HCT116 (cell line): ENCODE measurements at regions not wholly inside any gene's neighbourhood (a gene's known extent, or its start where the extent isn't known, plus 50 kb on each side); places are given as distances from the start of the nearest gene placed in this dataset.
A peak's percentile ranks its signal among the peaks of the same experiment; 100 is the strongest.

Source experiments
- ATAC-seq: fragments of 200-7000 bp; cut with Tn5 transposase; 2 replicates; pipeline ENCODE4 v1.9.1; 2020; ENCODE audit warnings: mild to moderate bottlenecking, moderate library complexity
- BruUV-seq: library from RNA; stranded (reverse); fragments of 400-500 nt; replicated peaks from 2 replicates; lab custom pipeline; 2021; lab: Mats Ljungman, UMichigan
- CTCF ChIA-PET: fragments of 300-600 bp; sonication (Branson Sonifier 250); formaldehyde crosslinking; loops from one replicate; lab custom pipeline; 2021; ENCODE audit warnings: antibody characterized with exemption; lab: Charles Lee
- POLR2A ChIA-PET: fragments of 300-600, 350-600 bp; sonication (Branson Sonifier 250); formaldehyde crosslinking; loops from one replicate; lab custom pipeline; 2021; ENCODE audit warnings: antibody characterized with exemption; lab: Charles Lee
- RAD21 ChIA-PET, 2 experiments: fragments of 300-600 bp; sonication (Branson Sonifier 250); formaldehyde crosslinking; loops; one replicate each; lab custom pipeline; 2023; ENCODE audit warnings: low total read pairs in 2 of 2; ENCODE audit not compliant: uncharacterized antibody in 2 of 2, unreplicated experiment in 2 of 2, low non-redundant PET in 1 of 2; lab: Charles Lee
- DNase-seq: peaks from one replicate; pipeline ENCODE4 v3.0.0-alpha.2; 2010; ENCODE audit warnings: low read depth, low spot score
- H2AFZ ChIP-seq: fragments of 200-600 bp; shearing (Covaris generic), sonication (generic); 2 replicates; pipeline ENCODE4 v1.6.1; 2017; ENCODE audit warnings: low read depth, mixed run types, mixed read lengths, antibody characterized with exemption, low read length; ENCODE audit not compliant: poor library complexity, severe bottlenecking
- H3K27ac ChIP-seq: 2 replicates; pipeline ENCODE4 v1.5.1; 2012; ENCODE audit warnings: low read depth, low read length
- H3K27me3 ChIP-seq: fragments of 200-600 bp; sonication (generic); 2 replicates; pipeline ENCODE4 v1.6.1; 2016; ENCODE audit warnings: mixed run types, low read length, mixed read lengths; ENCODE audit not compliant: insufficient read depth
- H3K36me3 ChIP-seq, 2 experiments: fragments of 200-500 bp in 1 of 2; fragments of 200-600 bp in 1 of 2; sonication (Bioruptor generic) in 1 of 2; sonication (generic) in 1 of 2; 2 replicates each; pipeline versions ENCODE4 v1.5.1 to v1.6.1; 2014 to 2016; ENCODE audit warnings: low read length in 2 of 2, inconsistent platforms in 1 of 2, mixed read lengths in 1 of 2, mixed run types in 1 of 2; ENCODE audit not compliant: insufficient read depth in 2 of 2, control insufficient read depth in 1 of 2
- H3K4me1 ChIP-seq, 2 experiments: fragments of 200-600 bp in 1 of 2; sonication (generic) in 1 of 2; 2 replicates each; pipeline versions ENCODE4 v1.5.1 to v1.6.1; 2012 to 2017; ENCODE audit warnings: low read length in 2 of 2, inconsistent platforms in 1 of 2, mild to moderate bottlenecking in 1 of 2, mixed read lengths in 1 of 2, mixed run types in 1 of 2, moderate library complexity in 1 of 2; ENCODE audit not compliant: insufficient read depth in 2 of 2, control insufficient read depth in 1 of 2
- H3K4me2 ChIP-seq: fragments of 200-600 bp; sonication (generic); 2 replicates; pipeline ENCODE4 v1.6.1; 2017; ENCODE audit warnings: mixed run types, low read length, mixed read lengths
- H3K4me3 ChIP-seq, 2 experiments: fragments of 200-600 bp in 1 of 2; sonication (generic) in 1 of 2; replicated peaks in 1 of 2; 2 replicates each; pipeline ENCODE4 v1.5.1; 2011 to 2016; ENCODE audit warnings: low read length in 2 of 2, control low read depth in 1 of 2, low read depth in 1 of 2, mild to moderate bottlenecking in 1 of 2, mixed read lengths in 1 of 2, mixed run types in 1 of 2
- H3K79me2 ChIP-seq: fragments of 200-600 bp; sonication (generic); 2 replicates; pipeline ENCODE4 v1.6.1; 2017; ENCODE audit warnings: mild to moderate bottlenecking, mixed run types, low read length, moderate library complexity, mixed read lengths; ENCODE audit not compliant: insufficient read depth
- H3K9ac ChIP-seq: fragments of 200-600 bp; sonication (generic); 2 replicates; pipeline ENCODE4 v1.6.1; 2016; ENCODE audit warnings: low read length, mixed read lengths
- H3K9me2 ChIP-seq: fragments of 200-600 bp; sonication (generic), shearing (Covaris generic); 2 replicates; pipeline ENCODE4 v1.6.1; 2017; ENCODE audit warnings: mixed run types, mild to moderate bottlenecking, moderate library complexity; ENCODE audit not compliant: insufficient read depth
- H3K9me3 ChIP-seq, 2 experiments: fragments of 200-500 bp in 1 of 2; fragments of 200-600 bp in 1 of 2; sonication (Bioruptor generic) in 1 of 2; sonication (generic) in 1 of 2; 2 replicates each; pipeline ENCODE4 v1.6.1; 2014 to 2017; ENCODE audit warnings: low read length in 2 of 2, mixed read lengths in 2 of 2, inconsistent platforms in 1 of 2, low read depth in 1 of 2, mild to moderate bottlenecking in 1 of 2, mixed run types in 1 of 2, moderate library complexity in 1 of 2; ENCODE audit not compliant: control insufficient read depth in 1 of 2, insufficient read depth in 1 of 2
- H4K20me1 ChIP-seq: fragments of 200-600 bp; sonication (generic), shearing (Covaris generic); 2 replicates; pipeline ENCODE4 v1.6.1; 2017; ENCODE audit warnings: mixed run types, mild to moderate bottlenecking, moderate library complexity; ENCODE audit not compliant: insufficient read depth
- CBX3 ChIP-seq: IDR thresholded peaks from 2 replicates; pipeline ENCODE4 v1.6.1; 2012; ENCODE audit warnings: low read depth
- CTCF ChIP-seq, 3 experiments: fragments of 200-600 bp in 1 of 3; sonication (generic) in 1 of 3; IDR thresholded peaks in 2 of 3; conservative IDR thresholded peaks in 1 of 3; 2 replicates each; pipeline ENCODE4 v1.5.1; 2012 to 2017; ENCODE audit warnings: low read depth in 2 of 3, low read length in 2 of 3, antibody characterized with exemption in 1 of 3, borderline replicate concordance in 1 of 3, control low read depth in 1 of 3, mild to moderate bottlenecking in 1 of 3, mixed read lengths in 1 of 3, mixed run types in 1 of 3, moderate library complexity in 1 of 3; ENCODE audit not compliant: insufficient read depth in 1 of 3
- EGR1 ChIP-seq: IDR thresholded peaks from 2 replicates; pipeline ENCODE4 v1.6.1; 2012; ENCODE audit warnings: low read depth
- ELF1 ChIP-seq: IDR thresholded peaks from 2 replicates; pipeline ENCODE4 v1.6.1; 2012; ENCODE audit warnings: low read depth, borderline replicate concordance
- EZH2 ChIP-seq: fragments of 200-600 bp; sonication (generic); IDR thresholded peaks from 2 replicates; pipeline ENCODE4 v1.6.1; 2017; ENCODE audit warnings: antibody characterized with exemption, mixed run types
- FOSL1 ChIP-seq: IDR thresholded peaks from 2 replicates; pipeline ENCODE4 v1.6.1; 2012; ENCODE audit warnings: low read depth
- JUND ChIP-seq: IDR thresholded peaks from 2 replicates; pipeline ENCODE4 v1.6.1; 2012
- MAX ChIP-seq: IDR thresholded peaks from 2 replicates; pipeline ENCODE4 v1.6.1; 2012
- POLR2A ChIP-seq: IDR thresholded peaks from 2 replicates; pipeline ENCODE4 v1.7.0; 2011; ENCODE audit warnings: borderline replicate concordance; ENCODE audit not compliant: insufficient read depth, insufficient read length; ENCODE audit errors: extremely low read depth
- POLR2AphosphoS5 ChIP-seq: IDR thresholded peaks from 2 replicates; pipeline ENCODE4 v1.6.1; 2011; ENCODE audit warnings: mild to moderate bottlenecking, low read depth, low read length, moderate library complexity
- RAD21 ChIP-seq: IDR thresholded peaks from 2 replicates; pipeline ENCODE4 v1.6.1; 2012; ENCODE audit warnings: low read depth, mild to moderate bottlenecking
- REST ChIP-seq: IDR thresholded peaks from 2 replicates; pipeline ENCODE4 v1.6.1; 2012; ENCODE audit warnings: low read depth
- SIN3A ChIP-seq: IDR thresholded peaks from 2 replicates; pipeline ENCODE4 v1.6.1; 2012; ENCODE audit warnings: low read depth
- SP1 ChIP-seq: IDR thresholded peaks from 2 replicates; pipeline ENCODE4 v1.6.1; 2012; ENCODE audit warnings: low read depth
- SRF ChIP-seq: IDR thresholded peaks from 2 replicates; pipeline ENCODE4 v1.6.1; 2012; ENCODE audit warnings: low read depth
- TCF7L2 ChIP-seq: IDR thresholded peaks from 2 replicates; pipeline ENCODE4 v1.7.0; 2011; ENCODE audit warnings: borderline replicate concordance, inconsistent platforms; ENCODE audit not compliant: insufficient read depth, insufficient read length; ENCODE audit errors: extremely low read depth
- YY1 ChIP-seq: IDR thresholded peaks from 2 replicates; pipeline ENCODE4 v1.6.1; 2011; ENCODE audit warnings: low read length, low read depth, moderate library complexity, mild to moderate bottlenecking; ENCODE audit not compliant: insufficient replicate concordance; ENCODE audit errors: extremely low read depth
- ZNF274 ChIP-seq: fragments of 200-500 bp; sonication (Bioruptor generic); IDR thresholded peaks from 2 replicates; pipeline ENCODE4 v1.6.1; 2014; ENCODE audit warnings: mild to moderate bottlenecking, low read depth, low read length, inconsistent platforms
- intact Hi-C: fragments of 100-400 bp; cut with micrococcal nuclease; formaldehyde crosslinking; loops from 2 replicates; pipeline ENCODE4 v1.10.0; 2022

- DNase-seq (peak; percentile 24), ATAC-seq (peak; percentile 79)
- H3K9me2 ChIP-seq = no peaks in the 10 kb centered on the region
- ChIA-PET CTCF (interaction anchor here (0.6 to 1.7 kb wide), 2 partner anchors 74 to 83 kb away, joined by 3 to 5 read pairs; no protein-coding TSS in a partner anchor), RAD21 (no interaction called here), POLR2A (interaction anchor here (0.7 to 0.8 kb wide), 2 partner anchors 10 to 45 kb away, joined by 3 read pairs; no protein-coding TSS in a partner anchor)
- H3K27me3 ChIP-seq = no peaks in the 10 kb centered on the region
- H4K20me1 ChIP-seq = no peaks in the 10 kb centered on the region
- H3K9ac ChIP-seq = no peak overlapping the region
- no peak for TF ChIP-seq TCF7L2
- no peak for TF ChIP-seq POLR2A
- no peak for TF ChIP-seq SP1
- no peak; the same call in 1 of the 2 replicates for TF ChIP-seq RAD21
- TF ChIP-seq REST = no peak
- peak in 2 of 3 experiments; percentile 21 to 32; a peak in 1 of 6 replicates for TF ChIP-seq CTCF (IDR thresholded peaks at IDR 0.05 in 2 of 3, conservative IDR thresholded peaks at IDR 0.05 in 1 of 3; ENCODE audit: borderline replicate concordance in 1 of 3, insufficient read depth in 1 of 3, low read depth in 2 of 3, low read length in 2 of 3)
- no peak for TF ChIP-seq ELF1
- 0 out of 2 replicates have a peak, but pooled peaks have one; percentile 25 for TF ChIP-seq MAX
- TF ChIP-seq YY1 = no peak
- TF ChIP-seq SIN3A = no peak
- TF ChIP-seq ZNF274 = no peak
- no peak for TF ChIP-seq EZH2
- TF ChIP-seq CBX3 = 0 out of 2 replicates have a peak, but pooled peaks have one; percentile 49
- TF ChIP-seq SRF = no peak
- TF ChIP-seq JUND = peak; percentile 15; the same call in 1 of the 2 replicates
- no peak for TF ChIP-seq POLR2AphosphoS5
- no peak for TF ChIP-seq FOSL1
- TF ChIP-seq EGR1 = no peak
- no TSS peak for BruUV-seq
- H3K4me3 ChIP-seq = peak overlapping the region in 1 of 2 experiments; percentile 25; a peak in 1 of 4 replicates
- no peaks in the 10 kb centered on the region for H3K79me2 ChIP-seq
- H3K9me3 ChIP-seq = no peaks in the 10 kb centered on the region
- H3K4me1 ChIP-seq = peaks cover 10 to 13% of the 10 kb centered on the region in 2 experiments; a peak in 3 of 4 replicates
- peak overlapping the region; percentile 59 for H3K4me2 ChIP-seq
- intact Hi-C loops = loop anchor here (10.0 kb wide), 1 partner anchor 64 kb away; no protein-coding TSS in a partner anchor
- peak overlapping the region; percentile 94 for H2AFZ ChIP-seq
- H3K27ac ChIP-seq = no peak overlapping the region
- no peaks in the 10 kb centered on the region for H3K36me3 ChIP-seq
Measured at GRCh38 chr18:3380384-3380961, 69.5 kb upstream of the TGIF1 start.
